ENCODE measurements at regions not wholly inside any gene's neighbourhood (a gene's known extent, or its start where the extent isn't known, plus 50 kb on each side); places are given as distances from the start of the nearest gene placed in this dataset.

DNA sequence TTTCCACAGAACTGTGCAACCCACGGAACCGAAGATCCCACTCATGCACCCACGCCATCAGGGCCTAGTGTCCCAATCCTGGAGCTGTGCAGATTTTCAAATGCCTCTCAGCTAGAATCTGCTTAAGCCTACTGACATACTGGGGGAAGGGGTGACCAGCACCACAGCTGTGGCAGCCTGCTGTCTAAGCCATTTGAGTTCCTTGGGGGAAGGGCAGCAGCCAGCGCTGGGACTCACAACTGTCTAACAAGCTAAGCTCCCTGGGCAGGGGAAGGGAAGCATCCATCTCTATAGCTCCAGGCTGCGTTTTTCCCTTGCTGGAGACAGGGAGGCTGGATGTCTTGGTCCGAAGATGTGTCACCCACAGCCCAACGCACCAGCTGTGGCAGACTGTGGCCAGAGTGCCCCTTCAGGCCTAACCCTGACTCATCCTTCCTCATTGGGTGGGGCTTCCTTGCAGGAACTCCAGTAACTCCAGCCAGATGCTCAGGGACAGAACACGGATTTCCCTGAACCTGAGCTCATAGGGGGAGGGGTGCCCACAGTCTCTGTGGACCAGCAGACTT lies 194.8 kb downstream of the CHRDL1 start:
- H3K9me3 ChIP-seq (ENCODE audit: low read length): no peaks in the 10 kb centered on the region
- H3K4me1 ChIP-seq (ENCODE audit: insufficient read depth, low read length): no peaks in the 10 kb centered on the region
- ATAC-seq (no peak), DNase-seq (ENCODE audit: low spot score) (no peak), FAIRE-seq (no peak)
- H3K79me2 ChIP-seq (ENCODE audit: insufficient read depth, low read length): no peaks in the 10 kb centered on the region
- ChIA-PET POLR2A (no interaction called here), CTCF (ENCODE audit: low intra/inter-chr PET ratio, low total read pairs) (no interaction called here)
- no peak overlapping the region for H2AFZ ChIP-seq (ENCODE audit: low read length)
- in situ Hi-C loops (cut with HindIII; ENCODE audit: extremely low pct_ligation_motif_present, low pct_unique_long_range_greater_than_20kb): no loop called here
- H3K27me3 ChIP-seq (ENCODE audit: control insufficient read depth in 1 of 2, insufficient read depth in 2 of 2, low read length in 2 of 2): no peaks in the 10 kb centered on the region
- no peak overlapping the region for H3K27ac ChIP-seq (ENCODE audit: extremely low read length, insufficient read depth, low read length)
- intact Hi-C loops (cut with micrococcal nuclease; ENCODE audit: unreplicated experiment): no loop called here
- BruUV-seq (replicated peaks): no TSS peak
- H3K9ac ChIP-seq (ENCODE audit: insufficient read depth, low read depth, low read length): no peak overlapping the region
- no peaks in the 10 kb centered on the region for H4K20me1 ChIP-seq (ENCODE audit: insufficient read depth, low read length)
- H3K4me3 ChIP-seq (replicated peaks in 1 of 3; ENCODE audit: insufficient read depth in 1 of 3, low read depth in 2 of 3, low read length in 3 of 3): no peak overlapping the region
- no peaks in the 10 kb centered on the region for H3K36me3 ChIP-seq (replicated peaks in 1 of 2; ENCODE audit: control insufficient read depth in 1 of 2, insufficient read depth in 2 of 2, low read length in 2 of 2)
- H3K4me2 ChIP-seq (ENCODE audit: low read depth, low read length): no peak overlapping the region
- no CpG with 5 or more reads among the region's 8 CpGs for WGBS (ENCODE audit: low lambda C conversion rate)
- no peak for TF ChIP-seq MAFF (IDR thresholded peaks at IDR 0.05; ENCODE audit: low read depth, low read length)
- TF ChIP-seq ZNF746 (CRISPR knock-in tag; IDR thresholded peaks at IDR 0.05): no peak
- TF ChIP-seq ZBTB42 (CRISPR knock-in tag; IDR thresholded peaks at IDR 0.05): no peak
- no peak for TF ChIP-seq ZNF205 (CRISPR knock-in tag; IDR thresholded peaks at IDR 0.05)
- TF ChIP-seq SETDB1 (CRISPR knock-in tag; IDR thresholded peaks at IDR 0.05; ENCODE audit: borderline replicate concordance): no peak
- no peak for TF ChIP-seq PREB (CRISPR knock-in tag; IDR thresholded peaks at IDR 0.05)
- TF ChIP-seq NCOA1 (CRISPR knock-in tag; IDR thresholded peaks at IDR 0.05): no peak
- TF ChIP-seq ZBTB46 (CRISPR knock-in tag; IDR thresholded peaks at IDR 0.05; ENCODE audit: borderline replicate concordance): no peak
- TF ChIP-seq ZNF407 (CRISPR knock-in tag; IDR thresholded peaks at IDR 0.05; ENCODE audit: not compliant biosample characterization): no peak
- TF ChIP-seq AKAP8 (CRISPR knock-in tag; IDR thresholded peaks at IDR 0.05): no peak
- no peak for TF ChIP-seq REL (CRISPR knock-in tag; conservative IDR thresholded peaks at IDR 0.05)
- no peak for TF ChIP-seq ZNF724P (CRISPR knock-in tag; IDR thresholded peaks at IDR 0.05; ENCODE audit: borderline replicate concordance)
- no peak for TF ChIP-seq MAF1 (CRISPR knock-in tag; IDR thresholded peaks at IDR 0.05; ENCODE audit: borderline replicate concordance)
- no peak for TF ChIP-seq KLF6 (CRISPR knock-in tag; IDR thresholded peaks at IDR 0.05)
- TF ChIP-seq HCFC1 (IDR thresholded peaks at IDR 0.05; ENCODE audit: low read depth, low read length): no peak
- no peak for TF ChIP-seq U2AF1 (optimal IDR thresholded peaks at IDR 0.05; ENCODE audit: low read depth, low read length)

All from HepG2 (cell line).